RWPE1 (cell line): ENCODE measurements at regions not wholly inside any gene's neighbourhood (a gene's known extent, or its start where the extent isn't known, plus 50 kb on each side); places are given as distances from the start of the nearest gene placed in this dataset.
"Not testable (repeated sequence)": the region's sequence is repeated elsewhere in the genome, so short reads cannot be mapped to it uniquely, and the experiment has no call there.

Experiments used
- CTCF ChIA-PET: fragments of 350-600 bp; sonication (Branson Sonifier 250); formaldehyde crosslinking; extraction: SDS; loops from one replicate; lab custom pipeline; 2021; lab: Yijun Ruan, JAX
- POLR2A ChIA-PET: fragments of 400-600 bp; formaldehyde crosslinking; extraction: SDS; loops from one replicate; lab custom pipeline; 2020; ENCODE audit warnings: antibody characterized with exemption; ENCODE audit not compliant: low non-redundant PET; lab: Yijun Ruan, JAX
- DNase-seq: peaks from one replicate; pipeline ENCODE4 v3.0.0; 2012; ENCODE audit warnings: low spot score
- H3K27ac ChIP-seq: fragments of 450-650 bp; 2 replicates; pipeline ENCODE4 v1.5.1; 2017
- CTCF ChIP-seq: fragments of 450-650 bp; conservative IDR thresholded peaks from 2 replicates; pipeline ENCODE4 v1.5.1; 2017; ENCODE audit warnings: low read depth, mild to moderate bottlenecking

- H3K27ac ChIP-seq: no peak overlapping the region
- no peak for TF ChIP-seq CTCF
- DNase-seq: no peak
- POLR2A ChIA-PET: no interaction called here
- CTCF ChIA-PET: no interaction called here
Measured at GRCh38 chr13:68535329-68535728, 1305.2 kb upstream of the PCDH9 start.

- CTCF ChIA-PET, DNase-seq, H3K27ac ChIP-seq, POLR2A ChIA-PET: not testable (repeated sequence)
Measured at GRCh38 chr13:68527167-68527566, 1297.0 kb upstream of the PCDH9 start.

- ChIA-PET POLR2A (no interaction called here), CTCF (no interaction called here)
- no peak for DNase-seq
- no peak overlapping the region for H3K27ac ChIP-seq
- no peak for TF ChIP-seq CTCF
Measured at GRCh38 chr13:68523838-68524424, 1293.8 kb upstream of the PCDH9 start.

- no peak overlapping the region for H3K27ac ChIP-seq
- ChIA-PET CTCF (no interaction called here), POLR2A (no interaction called here)
- no peak for DNase-seq
- no peak for TF ChIP-seq CTCF
Measured at GRCh38 chr13:68522184-68522583, 1292.0 kb upstream of the PCDH9 start.

- ChIA-PET POLR2A (no interaction called here), CTCF (no interaction called here)
- no peak overlapping the region for H3K27ac ChIP-seq
- TF ChIP-seq CTCF: no peak
- DNase-seq: no peak
Measured at GRCh38 chr13:68509734-68510621, 1279.8 kb upstream of the PCDH9 start.

GRCh38 chr13:68506888-68507551, 1276.9 kb upstream of the PCDH9 start:
- no peak for DNase-seq
- CTCF ChIA-PET: no interaction called here
- TF ChIP-seq CTCF: no peak
- POLR2A ChIA-PET: no interaction called here
- no peak overlapping the region for H3K27ac ChIP-seq

GRCh38 chr13:68490594-68490993, 1260.5 kb upstream of the PCDH9 start:
- DNase-seq: no peak
- CTCF ChIA-PET: no interaction called here
- no peak overlapping the region for H3K27ac ChIP-seq
- no peak for TF ChIP-seq CTCF
- POLR2A ChIA-PET: no interaction called here
